ENCODE measurements at regions not wholly inside any gene's neighbourhood (a gene's known extent, or its start where the extent isn't known, plus 50 kb on each side); places are given as distances from the start of the nearest gene placed in this dataset.
"Not testable (repeated sequence)": the region's sequence is repeated elsewhere in the genome, so short reads cannot be mapped to it uniquely, and the experiment has no call there.

DNA sequence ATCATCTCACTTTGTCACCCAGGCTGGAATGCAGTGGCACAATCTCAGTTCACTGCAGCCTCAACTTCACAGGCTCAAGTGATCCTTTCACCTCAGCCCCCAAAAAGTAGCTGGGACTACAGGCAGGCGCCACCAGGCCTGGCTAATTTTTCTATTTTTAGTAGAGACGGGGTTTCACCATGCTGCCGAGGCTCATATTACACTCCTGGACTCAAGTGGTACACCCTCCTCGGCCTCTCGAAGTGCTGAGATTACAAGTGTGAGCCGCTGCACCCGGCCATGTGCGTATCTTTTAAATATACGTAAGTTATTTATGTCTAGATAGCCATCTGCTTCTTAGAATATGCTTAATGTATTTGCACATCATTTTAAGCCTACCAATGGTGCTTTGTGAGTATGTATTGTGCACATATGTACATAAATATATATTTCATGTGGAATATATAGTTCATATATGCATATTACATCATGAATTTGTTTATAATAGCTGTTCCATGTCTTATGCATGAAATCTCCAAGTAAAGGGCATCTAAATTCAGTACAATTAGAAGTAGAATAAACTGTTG lies 184.4 kb downstream of the ANKRD36B start:
- TF ChIP-seq, protein P1, sequence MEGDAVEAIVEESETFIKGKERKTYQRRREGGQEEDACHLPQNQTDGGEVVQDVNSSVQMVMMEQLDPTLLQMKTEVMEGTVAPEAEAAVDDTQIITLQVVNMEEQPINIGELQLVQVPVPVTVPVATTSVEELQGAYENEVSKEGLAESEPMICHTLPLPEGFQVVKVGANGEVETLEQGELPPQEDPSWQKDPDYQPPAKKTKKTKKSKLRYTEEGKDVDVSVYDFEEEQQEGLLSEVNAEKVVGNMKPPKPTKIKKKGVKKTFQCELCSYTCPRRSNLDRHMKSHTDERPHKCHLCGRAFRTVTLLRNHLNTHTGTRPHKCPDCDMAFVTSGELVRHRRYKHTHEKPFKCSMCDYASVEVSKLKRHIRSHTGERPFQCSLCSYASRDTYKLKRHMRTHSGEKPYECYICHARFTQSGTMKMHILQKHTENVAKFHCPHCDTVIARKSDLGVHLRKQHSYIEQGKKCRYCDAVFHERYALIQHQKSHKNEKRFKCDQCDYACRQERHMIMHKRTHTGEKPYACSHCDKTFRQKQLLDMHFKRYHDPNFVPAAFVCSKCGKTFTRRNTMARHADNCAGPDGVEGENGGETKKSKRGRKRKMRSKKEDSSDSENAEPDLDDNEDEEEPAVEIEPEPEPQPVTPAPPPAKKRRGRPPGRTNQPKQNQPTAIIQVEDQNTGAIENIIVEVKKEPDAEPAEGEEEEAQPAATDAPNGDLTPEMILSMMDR (IDR thresholded peaks at IDR 0.05; ENCODE audit: low read length) = not testable (repeated sequence)
- TF ChIP-seq EZH2 (IDR thresholded peaks at IDR 0.05; ENCODE audit: borderline replicate concordance, low read length) = not testable (repeated sequence)
